ENCODE measurements at regions not wholly inside any gene's neighbourhood (a gene's known extent, or its start where the extent isn't known, plus 50 kb on each side); places are given as distances from the start of the nearest gene placed in this dataset.

- H3K27ac ChIP-seq = no peak overlapping the region
- no peak for DNase-seq
- no peak overlapping the region for H3K4me3 ChIP-seq
- H3K27me3 ChIP-seq = no peaks in the 10 kb centered on the region
- no peaks in the 10 kb centered on the region for H3K9me3 ChIP-seq
- intact Hi-C loops (cut with DNase I) = no loop called here
- WGBS, 2 donors = 91 to 93% methylated on average over 3 of the region's 3 CpGs
- no peaks in the 10 kb centered on the region for H3K4me1 ChIP-seq
- H3K36me3 ChIP-seq = no peaks in the 10 kb centered on the region
- TF ChIP-seq CTCF (IDR thresholded peaks at IDR 0.05) = no peak
- no peak for TF ChIP-seq POLR2AphosphoS5 (IDR thresholded peaks at IDR 0.05)
These were observed 652.7 kb upstream of the POM121L12 start for GRCh38 chr7:52382731-52383130.

GRCh38 chr7:52369922-52370321 is 665.5 kb upstream of the POM121L12 start:
- WGBS, 2 donors = 88 to 90% methylated on average over 4 of the region's 4 CpGs
- no peaks in the 10 kb centered on the region for H3K36me3 ChIP-seq
- no peak overlapping the region for H3K27ac ChIP-seq
- intact Hi-C loops (cut with DNase I) = no loop called here
- H3K4me3 ChIP-seq = no peak overlapping the region
- H3K4me1 ChIP-seq = no peaks in the 10 kb centered on the region
- H3K27me3 ChIP-seq = no peaks in the 10 kb centered on the region
- DNase-seq = no peak
- TF ChIP-seq CTCF (IDR thresholded peaks at IDR 0.05) = no peak
- TF ChIP-seq POLR2AphosphoS5 (IDR thresholded peaks at IDR 0.05) = no peak
- no peak for TF ChIP-seq POLR2A (IDR thresholded peaks at IDR 0.05)
- no peak for TF ChIP-seq EP300 (IDR thresholded peaks at IDR 0.05)
- no peaks in the 10 kb centered on the region for H3K9me3 ChIP-seq

DNA sequence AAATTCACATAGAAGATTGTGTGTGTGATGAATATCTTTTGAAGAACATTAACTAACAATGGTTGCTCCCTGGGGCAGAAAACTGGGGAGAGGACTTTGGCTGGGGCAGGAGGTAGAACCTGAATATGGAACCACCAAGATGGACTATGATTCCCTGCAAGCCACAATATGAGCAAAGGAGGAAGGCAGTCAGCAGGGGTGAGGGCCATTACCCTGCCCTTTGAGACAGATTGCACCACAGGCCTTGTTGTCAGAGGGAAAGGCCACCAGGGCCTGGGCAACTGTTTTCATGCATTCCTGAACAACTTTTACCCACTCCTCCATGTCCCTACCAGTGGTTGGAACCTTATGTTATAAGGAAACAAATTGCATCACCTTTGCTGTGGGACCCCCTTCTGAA is 670.1 kb upstream of the POM121L12 start:
- Histone ChIP-seq H3K27ac (no peak overlapping the region), H3K27me3 (no peaks in the 10 kb centered on the region), H3K9me3 (no peaks in the 10 kb centered on the region), H3K4me1 (no peaks in the 10 kb centered on the region), H3K4me3 (no peak overlapping the region), H3K36me3 (no peaks in the 10 kb centered on the region)
- intact Hi-C loops (cut with DNase I) = no loop called here
- TF ChIP-seq POLR2A (IDR thresholded peaks at IDR 0.05) (no peak), POLR2AphosphoS5 (IDR thresholded peaks at IDR 0.05) (no peak), EP300 (IDR thresholded peaks at IDR 0.05) (no peak), CTCF (IDR thresholded peaks at IDR 0.05) (no peak)
- DNase-seq = no peak

GRCh38 chr7:52362521-52362920 is 672.9 kb upstream of the POM121L12 start:
- Histone ChIP-seq H3K4me3 (no peak overlapping the region), H3K4me1 (no peaks in the 10 kb centered on the region), H3K27me3 (no peaks in the 10 kb centered on the region), H3K27ac (no peak overlapping the region), H3K36me3 (no peaks in the 10 kb centered on the region), H3K9me3 (no peaks in the 10 kb centered on the region)
- DNase-seq = no peak
- 86 to 93% methylated on average over 19 of the region's 19 CpGs for WGBS, 2 donors
- intact Hi-C loops (cut with DNase I) = no loop called here
- no peak for TF ChIP-seq POLR2A (IDR thresholded peaks at IDR 0.05)
- TF ChIP-seq EP300 (IDR thresholded peaks at IDR 0.05) = no peak
- no peak for TF ChIP-seq POLR2AphosphoS5 (IDR thresholded peaks at IDR 0.05)
- no peak for TF ChIP-seq CTCF (IDR thresholded peaks at IDR 0.05)

DNA sequence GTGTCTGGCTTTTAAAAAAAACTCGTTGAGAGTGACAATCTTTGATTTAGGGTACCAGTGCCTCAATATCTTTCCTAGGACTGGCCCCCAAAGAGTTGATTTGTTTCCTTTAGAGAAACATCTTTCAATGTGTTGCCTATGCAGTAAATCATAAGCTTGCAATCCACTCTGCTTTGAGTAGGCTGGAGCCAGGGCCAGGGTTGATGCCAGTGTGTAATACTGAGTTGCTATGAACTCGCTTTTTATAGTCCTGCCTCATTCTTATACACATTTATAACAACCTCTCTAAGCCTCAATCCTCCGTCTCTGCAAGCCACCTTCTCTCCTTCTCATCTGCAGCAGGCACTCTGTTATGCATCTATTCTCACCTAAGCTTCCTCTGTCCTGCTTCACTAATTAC is 674.9 kb upstream of the POM121L12 start:
- Histone ChIP-seq H3K9me3 (no peaks in the 10 kb centered on the region), H3K27ac (no peak overlapping the region), H3K4me3 (no peak overlapping the region), H3K36me3 (no peaks in the 10 kb centered on the region), H3K4me1 (no peaks in the 10 kb centered on the region), H3K27me3 (no peaks in the 10 kb centered on the region)
- TF ChIP-seq POLR2A (IDR thresholded peaks at IDR 0.05) (no peak), POLR2AphosphoS5 (IDR thresholded peaks at IDR 0.05) (no peak), EP300 (IDR thresholded peaks at IDR 0.05) (no peak), CTCF (IDR thresholded peaks at IDR 0.05) (no peak)
- intact Hi-C loops (cut with DNase I) = no loop called here
- WGBS, 2 donors = 42 to 51% methylated on average over 3 of the region's 3 CpGs
- no peak for DNase-seq

Measured in sigmoid colon (tissue), 6 donors.